ENCODE measurements at regions not wholly inside any gene's neighbourhood (a gene's known extent, or its start where the extent isn't known, plus 50 kb on each side); places are given as distances from the start of the nearest gene placed in this dataset.

DNA sequence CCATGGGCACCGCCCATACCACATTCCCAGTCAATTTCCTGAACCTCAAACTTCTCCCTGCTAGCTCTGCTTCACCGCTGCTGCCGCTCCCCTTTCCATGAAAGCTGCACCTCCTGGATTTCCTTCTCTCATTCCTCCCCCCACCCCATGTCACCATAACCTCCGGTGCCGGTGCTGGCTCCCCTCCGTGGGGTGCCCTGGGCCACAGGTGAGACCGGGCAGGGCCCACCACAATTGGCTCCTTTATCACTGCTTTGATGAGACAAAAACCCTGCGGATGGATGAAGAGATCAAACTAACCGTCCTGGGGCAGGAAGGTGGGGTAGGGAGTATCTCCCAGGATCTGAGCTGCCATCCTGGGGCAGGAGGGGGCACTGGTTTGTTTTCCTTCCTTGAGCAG, 111.3 kb upstream of the LHX1 start:
- no peak for TF ChIP-seq ZNF335 (tag by site-specific recombination; conservative IDR thresholded peaks at IDR 0.05)
- TF ChIP-seq, protein P1, sequence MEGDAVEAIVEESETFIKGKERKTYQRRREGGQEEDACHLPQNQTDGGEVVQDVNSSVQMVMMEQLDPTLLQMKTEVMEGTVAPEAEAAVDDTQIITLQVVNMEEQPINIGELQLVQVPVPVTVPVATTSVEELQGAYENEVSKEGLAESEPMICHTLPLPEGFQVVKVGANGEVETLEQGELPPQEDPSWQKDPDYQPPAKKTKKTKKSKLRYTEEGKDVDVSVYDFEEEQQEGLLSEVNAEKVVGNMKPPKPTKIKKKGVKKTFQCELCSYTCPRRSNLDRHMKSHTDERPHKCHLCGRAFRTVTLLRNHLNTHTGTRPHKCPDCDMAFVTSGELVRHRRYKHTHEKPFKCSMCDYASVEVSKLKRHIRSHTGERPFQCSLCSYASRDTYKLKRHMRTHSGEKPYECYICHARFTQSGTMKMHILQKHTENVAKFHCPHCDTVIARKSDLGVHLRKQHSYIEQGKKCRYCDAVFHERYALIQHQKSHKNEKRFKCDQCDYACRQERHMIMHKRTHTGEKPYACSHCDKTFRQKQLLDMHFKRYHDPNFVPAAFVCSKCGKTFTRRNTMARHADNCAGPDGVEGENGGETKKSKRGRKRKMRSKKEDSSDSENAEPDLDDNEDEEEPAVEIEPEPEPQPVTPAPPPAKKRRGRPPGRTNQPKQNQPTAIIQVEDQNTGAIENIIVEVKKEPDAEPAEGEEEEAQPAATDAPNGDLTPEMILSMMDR (tag by site-specific recombination; IDR thresholded peaks at IDR 0.05), result no peak
- TF ChIP-seq PRDM1 (tag by site-specific recombination; IDR thresholded peaks at IDR 0.05), result no peak
- no peak for TF ChIP-seq ZNF24 (tag by site-specific recombination; IDR thresholded peaks at IDR 0.05)
- TF ChIP-seq, protein P2, sequence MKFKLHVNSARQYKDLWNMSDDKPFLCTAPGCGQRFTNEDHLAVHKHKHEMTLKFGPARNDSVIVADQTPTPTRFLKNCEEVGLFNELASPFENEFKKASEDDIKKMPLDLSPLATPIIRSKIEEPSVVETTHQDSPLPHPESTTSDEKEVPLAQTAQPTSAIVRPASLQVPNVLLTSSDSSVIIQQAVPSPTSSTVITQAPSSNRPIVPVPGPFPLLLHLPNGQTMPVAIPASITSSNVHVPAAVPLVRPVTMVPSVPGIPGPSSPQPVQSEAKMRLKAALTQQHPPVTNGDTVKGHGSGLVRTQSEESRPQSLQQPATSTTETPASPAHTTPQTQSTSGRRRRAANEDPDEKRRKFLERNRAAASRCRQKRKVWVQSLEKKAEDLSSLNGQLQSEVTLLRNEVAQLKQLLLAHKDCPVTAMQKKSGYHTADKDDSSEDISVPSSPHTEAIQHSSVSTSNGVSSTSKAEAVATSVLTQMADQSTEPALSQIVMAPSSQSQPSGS (tag by site-specific recombination; IDR thresholded peaks at IDR 0.05; ENCODE audit: low read depth), result no peak
- TF ChIP-seq ZNF16 (tag by site-specific recombination; IDR thresholded peaks at IDR 0.05; ENCODE audit: low read depth), result no peak

Data from HEK293 (cell line).